IPS-NIHi7 (cell line): ENCODE measurements at regions not wholly inside any gene's neighbourhood (a gene's known extent, or its start where the extent isn't known, plus 50 kb on each side); places are given as distances from the start of the nearest gene placed in this dataset.
"Not testable (repeated sequence)": the region's sequence is repeated elsewhere in the genome, so short reads cannot be mapped to it uniquely, and the experiment has no call there.

Experiments used
- DNase-seq: peaks from one replicate; pipeline ENCODE4 v3.0.0; 2012; ENCODE audit warnings: mixed read lengths; ENCODE audit errors: extremely low spot score

DNA sequence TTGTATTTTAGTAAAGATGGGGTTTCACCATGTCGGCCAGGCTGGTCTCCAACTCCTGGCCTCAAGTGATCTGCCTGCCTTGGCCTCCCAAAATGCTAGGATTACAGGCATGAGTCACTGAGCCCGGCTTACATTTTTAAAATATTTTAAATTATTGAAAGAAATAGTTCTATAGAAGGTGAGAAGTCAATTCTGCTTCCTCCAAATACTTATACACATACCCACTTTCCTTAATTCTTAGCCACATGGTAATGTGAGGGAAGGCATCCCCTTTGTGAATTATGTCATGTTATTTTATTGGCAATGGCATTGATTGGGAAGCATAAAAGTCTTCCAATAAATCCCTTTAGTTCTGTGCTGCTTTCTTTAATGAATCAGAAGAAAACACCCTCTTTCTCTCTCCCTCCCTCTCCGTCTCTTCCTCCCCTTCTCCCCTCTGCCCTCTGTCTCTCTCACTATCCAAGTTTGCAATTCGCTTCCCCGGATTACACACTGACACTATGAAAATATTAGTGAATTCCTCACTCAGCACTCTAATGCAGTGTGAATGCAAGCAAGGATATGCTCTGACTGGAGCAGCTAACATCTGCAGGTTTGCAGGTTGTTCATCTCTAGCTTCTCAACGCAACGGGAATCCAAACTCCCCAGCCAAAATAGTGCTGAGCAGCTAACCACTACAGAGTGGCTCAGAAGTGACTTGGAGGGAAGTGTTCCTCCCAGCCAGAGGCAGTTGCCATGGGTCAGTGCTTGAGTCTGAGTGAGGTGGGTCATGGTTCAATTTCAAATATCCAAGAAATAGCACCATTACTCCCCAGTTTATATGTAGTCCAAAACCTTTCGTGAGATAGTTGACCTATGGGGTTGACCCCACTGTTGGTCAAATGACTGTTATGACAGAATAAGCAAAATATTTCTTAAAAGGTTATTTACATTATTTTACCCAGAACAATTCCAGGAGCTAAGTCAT is 77.8 kb upstream of the CD55 start:
- no peak for DNase-seq

DNA sequence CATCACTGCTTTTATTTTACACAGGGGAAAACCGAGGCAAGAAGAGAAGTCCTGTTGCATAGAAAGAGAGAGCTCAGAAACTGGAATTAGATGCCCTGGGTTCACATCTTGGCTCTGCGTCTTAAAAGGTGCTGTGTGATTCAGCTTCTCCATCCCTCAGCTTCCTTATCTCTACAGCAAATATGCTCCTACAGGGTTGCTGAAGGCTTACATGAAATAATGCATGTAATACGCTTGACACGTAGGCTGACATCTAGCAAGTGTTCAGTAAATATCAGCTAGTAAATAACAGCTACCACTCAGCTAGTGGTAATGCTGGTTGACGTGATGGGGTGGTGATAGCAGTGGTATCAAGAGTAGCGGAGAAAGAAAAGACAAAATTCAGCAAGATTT is 77.1 kb upstream of the CD55 start:
- no peak for DNase-seq

DNA sequence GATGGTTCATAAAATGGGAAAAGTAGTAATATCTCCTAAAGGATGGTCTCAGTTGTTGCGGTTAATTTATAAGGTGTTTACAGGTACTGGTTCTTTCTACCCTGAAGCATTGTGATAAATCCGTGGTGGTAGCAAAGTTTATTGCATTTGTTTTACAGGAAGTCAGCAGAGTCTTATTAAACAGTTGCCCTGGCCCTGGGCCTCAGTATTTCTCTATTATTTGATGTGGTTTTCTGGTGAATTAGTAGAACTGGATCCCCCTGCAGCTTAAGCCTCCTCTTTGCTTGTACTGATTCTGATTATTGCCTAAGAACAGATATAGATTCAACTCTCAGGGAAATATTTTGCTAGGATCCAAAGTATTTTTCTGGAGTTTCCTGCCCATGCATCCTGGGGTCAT is 76.4 kb upstream of the CD55 start:
- DNase-seq, result no peak

DNA sequence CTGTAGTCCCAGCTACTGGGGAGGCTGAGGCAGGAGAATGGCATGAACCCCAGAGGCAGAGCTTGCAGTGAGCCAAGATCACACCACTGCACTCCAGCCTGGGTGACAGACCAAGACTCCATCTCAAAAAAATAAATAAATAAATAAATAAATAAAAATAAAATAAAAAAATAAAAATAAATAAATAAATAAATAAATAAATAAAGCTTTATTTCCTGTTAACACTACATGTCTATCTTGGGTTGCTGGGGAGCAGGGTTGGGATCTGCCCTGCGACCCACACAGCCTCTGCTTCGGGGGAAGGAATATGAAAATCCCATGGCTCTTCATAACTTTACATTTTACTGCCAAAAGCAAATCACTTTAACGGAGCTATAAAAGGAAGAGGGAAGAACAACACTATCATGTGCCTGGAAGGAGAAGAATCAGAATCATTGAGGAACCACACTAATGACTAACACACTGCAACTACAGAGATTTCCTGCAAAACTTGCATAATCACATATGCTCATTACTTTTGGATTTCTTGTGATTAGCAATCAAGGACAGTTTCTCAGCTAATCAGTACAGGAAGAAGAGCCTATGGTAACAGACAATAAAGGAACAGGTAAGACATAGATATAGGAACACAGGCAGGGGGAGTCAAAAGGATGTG is 72.8 kb upstream of the CD55 start:
- DNase-seq, result no peak

DNA sequence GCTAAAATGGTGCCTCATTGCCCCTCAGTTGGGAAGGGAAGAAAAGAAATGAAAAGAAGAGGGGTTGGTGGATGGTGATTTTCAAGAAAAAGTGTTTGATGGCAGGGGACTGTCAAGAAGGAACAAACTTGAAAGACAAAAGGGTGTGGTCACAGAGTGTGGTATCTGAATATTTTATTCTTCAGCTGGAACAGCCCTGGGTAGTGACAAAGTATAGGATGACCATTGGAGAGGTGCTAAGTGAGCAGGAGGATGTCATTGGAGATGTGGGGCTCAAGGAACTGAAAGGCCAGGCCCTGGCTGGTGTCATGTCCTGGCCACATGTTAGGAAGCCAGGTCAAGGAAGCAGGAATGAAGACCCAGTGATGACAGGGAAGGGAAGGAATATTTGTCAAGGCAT is 71.0 kb upstream of the CD55 start:
- no peak for DNase-seq

DNA sequence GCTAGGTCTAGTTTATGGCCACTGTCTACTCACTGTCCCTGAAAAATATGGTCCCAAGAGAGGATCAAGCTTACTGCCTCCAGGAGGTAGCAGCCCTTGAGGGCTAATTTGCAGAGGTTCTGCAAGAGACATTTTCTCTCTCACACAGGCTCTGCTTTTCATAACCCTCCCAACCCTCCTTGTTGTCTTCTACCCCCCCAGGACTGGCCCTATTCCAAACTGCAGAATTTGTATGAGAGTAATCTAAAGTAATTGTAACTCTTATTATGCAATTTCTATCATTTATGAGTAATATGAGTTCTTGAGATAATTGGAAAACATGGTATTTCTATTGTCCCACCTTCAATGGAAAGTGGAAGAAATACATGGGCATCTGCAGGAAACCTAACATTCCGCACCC is 70.4 kb upstream of the CD55 start:
- DNase-seq, result no peak

DNA sequence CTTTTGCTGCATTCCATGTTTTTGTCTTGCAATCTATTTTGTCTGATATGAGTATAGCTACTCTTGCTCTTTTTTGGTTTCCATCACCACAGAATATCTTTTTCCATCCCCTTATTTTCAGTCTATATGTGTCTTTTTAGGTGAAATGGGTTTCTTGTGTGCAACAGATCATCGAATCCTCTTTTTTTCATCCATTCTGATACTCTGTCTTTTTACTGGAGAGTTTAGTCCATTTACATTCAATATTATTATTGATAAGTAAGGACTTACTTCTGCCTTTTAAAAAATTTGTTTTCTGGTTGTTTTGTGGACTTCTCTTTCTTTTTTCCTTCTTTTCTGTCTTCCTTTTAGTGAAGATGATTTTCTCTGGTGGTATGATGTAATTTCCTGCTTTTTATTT is 64.6 kb upstream of the CD55 start:
- DNase-seq, result no peak

DNA sequence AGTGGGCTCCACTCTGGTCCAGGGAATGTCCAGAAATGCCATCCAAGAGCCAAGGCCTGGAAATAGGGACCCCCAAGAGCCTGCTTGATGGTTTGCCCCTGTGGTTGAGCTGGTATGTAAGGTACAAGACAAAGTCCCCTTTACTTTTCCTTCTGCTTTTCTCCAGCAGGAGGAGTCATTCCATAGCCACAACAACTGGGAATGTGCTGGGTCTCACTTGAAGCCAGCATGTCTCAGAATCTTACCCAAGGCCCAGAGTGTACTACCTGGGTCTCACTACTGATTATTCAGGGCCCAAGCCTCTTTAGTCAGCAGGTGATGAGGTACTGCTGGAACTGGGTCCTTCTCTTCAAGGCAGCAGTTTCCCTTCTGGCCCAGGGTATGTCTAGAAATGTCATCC is 62.1 kb upstream of the CD55 start:
- peak; percentile 30 for DNase-seq

DNA sequence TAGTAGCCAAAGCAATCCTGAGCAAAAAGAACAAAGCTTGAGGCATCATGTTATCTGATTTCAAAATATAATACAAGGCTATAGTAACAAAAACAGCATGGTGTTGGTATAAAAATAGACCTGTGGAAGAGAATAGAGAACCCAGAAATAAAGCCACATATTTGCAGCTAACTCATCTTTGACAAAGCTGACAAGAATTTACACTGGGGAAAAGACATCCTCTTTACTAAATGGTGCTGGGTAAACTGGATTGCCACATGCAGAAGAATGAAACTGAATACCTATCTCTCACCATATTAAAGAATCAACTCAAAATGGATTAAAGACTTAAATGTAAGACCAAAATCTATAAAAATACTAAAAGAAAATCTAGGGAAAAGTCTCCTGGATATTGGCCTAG is 59.5 kb upstream of the CD55 start:
- no peak for DNase-seq

DNA sequence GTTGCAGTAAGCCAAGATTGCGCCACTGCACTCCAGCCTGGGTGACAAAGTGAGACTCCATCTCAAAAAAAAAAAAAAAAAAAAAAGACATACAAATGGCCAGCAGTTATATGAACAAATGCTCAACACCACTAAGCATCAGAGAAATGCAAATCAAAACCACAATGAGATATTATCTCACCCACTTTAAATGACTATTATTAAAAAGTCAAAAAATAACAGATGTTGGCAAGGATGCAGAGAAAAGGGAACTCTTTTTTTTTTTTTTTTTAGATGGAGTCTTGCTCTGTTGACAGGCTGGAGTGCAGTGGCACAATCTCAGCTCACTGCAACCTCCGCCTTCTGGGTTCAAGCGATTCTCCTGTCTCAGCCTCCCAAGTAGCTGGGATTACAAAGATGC is 58.6 kb upstream of the CD55 start:
- DNase-seq, result not testable (repeated sequence)

DNA sequence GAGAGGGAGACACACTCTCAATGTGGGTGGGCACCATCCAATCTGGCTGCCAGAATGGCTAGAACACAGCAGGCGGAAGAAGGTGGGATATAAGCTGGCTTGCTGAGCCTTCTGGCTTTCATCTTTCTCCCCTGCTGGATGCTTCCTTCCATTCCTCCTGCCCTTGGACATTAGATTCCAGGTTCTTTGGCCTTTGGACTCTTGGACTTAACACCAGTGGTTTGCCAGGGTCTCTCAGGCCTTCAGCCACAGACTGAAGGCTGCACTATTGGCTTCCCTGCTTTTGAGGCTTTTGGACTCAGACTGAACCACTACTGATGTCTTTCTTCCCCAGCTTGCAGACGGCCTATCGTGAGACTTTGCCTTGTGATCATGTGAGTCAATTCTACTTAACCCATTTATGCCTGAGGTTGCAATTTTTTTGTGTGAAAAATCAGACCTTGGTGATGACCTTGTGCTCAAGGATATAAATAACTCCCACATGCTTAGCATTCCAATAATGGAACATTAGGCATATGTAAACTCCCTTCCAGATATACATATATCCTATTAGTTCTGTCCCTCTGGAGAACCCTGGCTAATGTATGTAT is 56.7 kb upstream of the CD55 start:
- no peak for DNase-seq

DNA sequence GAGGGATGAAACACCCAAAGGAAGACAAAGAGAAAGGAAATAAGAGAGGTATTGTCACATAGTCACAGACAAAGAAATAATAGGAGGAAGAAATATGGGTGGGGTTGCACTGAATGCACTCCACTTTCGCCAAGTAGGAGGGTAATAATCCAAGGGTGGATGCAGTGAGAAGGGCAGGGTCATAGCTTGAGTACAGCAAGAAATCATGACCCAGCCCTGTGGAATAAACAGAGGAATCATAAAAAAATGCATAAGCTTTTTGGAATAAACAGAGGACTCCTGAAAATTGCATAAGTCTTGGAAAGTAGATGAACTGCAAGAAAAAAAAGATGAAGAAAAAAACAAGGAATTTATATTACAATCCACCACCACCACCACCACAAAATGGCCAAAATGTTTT is 53.1 kb upstream of the CD55 start:
- DNase-seq, result no peak

DNA sequence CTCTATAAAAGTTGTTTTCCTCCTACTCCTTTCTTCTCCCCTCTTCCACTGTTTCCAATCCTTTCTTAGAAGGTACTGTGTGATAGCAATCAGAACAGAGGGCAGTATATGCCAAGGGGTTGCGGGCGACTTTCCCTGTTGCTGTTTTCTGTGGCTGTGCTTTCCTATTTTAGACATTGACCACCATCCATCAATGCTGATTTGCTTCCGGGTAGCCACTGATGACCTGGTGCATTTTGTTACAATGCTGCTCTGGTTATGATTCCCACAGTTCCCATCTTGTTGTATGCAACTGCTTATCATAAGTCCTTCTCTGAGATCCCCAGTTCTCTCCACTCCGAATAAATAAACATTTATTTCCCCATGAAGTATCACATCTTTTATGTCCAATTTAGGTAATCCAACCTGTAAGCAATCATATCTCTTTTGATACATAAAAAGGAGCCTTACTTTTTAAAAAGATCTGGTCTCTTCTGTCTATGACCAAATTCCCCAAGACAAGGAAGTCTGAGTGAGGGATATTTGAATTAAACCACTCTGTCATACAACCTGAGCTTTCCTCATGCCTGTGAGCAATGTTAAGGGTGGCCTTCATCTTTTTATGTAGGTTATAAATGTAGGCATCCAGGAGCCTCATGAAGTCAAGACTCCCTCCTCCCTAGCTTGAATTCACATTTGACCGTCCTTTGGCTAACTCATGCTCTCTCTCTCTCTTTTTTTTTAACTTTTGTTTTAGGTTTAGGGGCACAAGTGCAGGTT is 52.5 kb upstream of the CD55 start:
- no peak for DNase-seq
